Keratinocyte (primary cell): ENCODE measurements at regions not wholly inside any gene's neighbourhood (a gene's known extent, or its start where the extent isn't known, plus 50 kb on each side); places are given as distances from the start of the nearest gene placed in this dataset.

Experiments used
- DNase-seq: peaks from one replicate; pipeline ENCODE4 v3.0.0-alpha.2; 2011; ENCODE audit warnings: low read depth, missing footprints, low spot score
- FAIRE-seq: peaks from 2 replicates; lab custom pipeline; 2011; peaks lifted over from hg19 to GRCh38; lab: Jason Lieb, UNC
- H2AFZ ChIP-seq: 2 replicates; pipeline ENCODE4 v1.6.0; 2012; ENCODE audit warnings: low read length, control low read depth, inconsistent platforms; ENCODE audit not compliant: control insufficient read depth
- H3K27ac ChIP-seq: 2 replicates; pipeline ENCODE4 v1.5.1; 2011; ENCODE audit warnings: low read length; ENCODE audit not compliant: control insufficient read depth, insufficient read depth
- H3K27me3 ChIP-seq: 3 replicates; pipeline ENCODE4 v1.6.0; 2011; ENCODE audit warnings: low read length; ENCODE audit not compliant: control insufficient read depth, insufficient read depth; ENCODE audit errors: extremely low read depth
- H3K36me3 ChIP-seq, 2 experiments: 2 replicates in 1 of 2; 3 replicates in 1 of 2; pipeline ENCODE4 v1.5.1; 2011; ENCODE audit warnings: low read length in 2 of 2, mild to moderate bottlenecking in 1 of 2; ENCODE audit not compliant: control insufficient read depth in 2 of 2, insufficient read depth in 2 of 2; ENCODE audit errors: extremely low read depth in 1 of 2
- H3K4me1 ChIP-seq: 3 replicates; pipeline ENCODE4 v1.5.1; 2011; ENCODE audit warnings: low read length; ENCODE audit not compliant: control insufficient read depth, insufficient read depth; ENCODE audit errors: extremely low read depth
- H3K4me2 ChIP-seq: 3 replicates; pipeline ENCODE4 v1.6.0; 2011; ENCODE audit warnings: low read depth, low read length; ENCODE audit not compliant: control insufficient read depth, insufficient read depth; ENCODE audit errors: extremely low read depth
- H3K4me3 ChIP-seq, 3 experiments: fragments of 200-600 bp in 1 of 3; sonication (generic) in 1 of 3; 2 replicates in 2 of 3; 3 replicates in 1 of 3; pipeline ENCODE4 v1.5.1; 2011 to 2016; ENCODE audit warnings: low read length in 3 of 3, mild to moderate bottlenecking in 3 of 3, control low read depth in 2 of 3, inconsistent platforms in 1 of 3, low read depth in 1 of 3, mixed read lengths in 1 of 3, mixed run types in 1 of 3, moderate library complexity in 1 of 3; ENCODE audit not compliant: control insufficient read depth in 2 of 3, insufficient read depth in 2 of 3; ENCODE audit errors: extremely low read depth in 1 of 3
- H3K79me2 ChIP-seq: 2 replicates; pipeline ENCODE4 v1.6.0; 2012; ENCODE audit warnings: low read length; ENCODE audit not compliant: control insufficient read depth, insufficient read depth
- H3K9ac ChIP-seq: 3 replicates; pipeline ENCODE4 v1.6.0; 2011; ENCODE audit warnings: low read length; ENCODE audit not compliant: control insufficient read depth, insufficient read depth; ENCODE audit errors: extremely low read depth
- H3K9me1 ChIP-seq: 3 replicates; pipeline ENCODE4 v1.6.0; 2011; ENCODE audit warnings: low read length; ENCODE audit not compliant: control insufficient read depth, insufficient read depth; ENCODE audit errors: extremely low read depth
- H3K9me3 ChIP-seq: 2 replicates; pipeline ENCODE4 v1.5.1; 2012; ENCODE audit warnings: low read depth, low read length; ENCODE audit not compliant: control insufficient read depth
- H4K20me1 ChIP-seq: 3 replicates; pipeline ENCODE4 v1.6.0; 2011; ENCODE audit warnings: low read length; ENCODE audit not compliant: control insufficient read depth, insufficient read depth; ENCODE audit errors: extremely low read depth
- EZH2 ChIP-seq: IDR thresholded peaks from one replicate; pipeline ENCODE4 v1.6.1; 2012; ENCODE audit warnings: inconsistent platforms, mild to moderate bottlenecking, low read length, moderate library complexity
- dilution Hi-C: fragments of 300-500 bp; cut with MboI; formaldehyde crosslinking; loops from one replicate; pipeline ENCODE4 v1.7.0; 2020; ENCODE audit warnings: low sequenced_read_pairs; ENCODE audit not compliant: extremely low pct_ligation_motif_present
- TF ChIP-seq, protein P1 (sequence below), 3 experiments: IDR thresholded peaks in 1 of 3; conservative IDR thresholded peaks in 1 of 3; optimal IDR thresholded peaks in 1 of 3; 2 replicates in 2 of 3; 3 replicates in 1 of 3; pipeline versions ENCODE3 to v1.5.1; 2011; ENCODE audit warnings: low read length in 3 of 3, mild to moderate bottlenecking in 3 of 3, moderate library complexity in 2 of 3, control low read depth in 1 of 3, inconsistent platforms in 1 of 3; ENCODE audit not compliant: insufficient read depth in 2 of 3; ENCODE audit errors: extremely low read depth in 1 of 3

DNA sequence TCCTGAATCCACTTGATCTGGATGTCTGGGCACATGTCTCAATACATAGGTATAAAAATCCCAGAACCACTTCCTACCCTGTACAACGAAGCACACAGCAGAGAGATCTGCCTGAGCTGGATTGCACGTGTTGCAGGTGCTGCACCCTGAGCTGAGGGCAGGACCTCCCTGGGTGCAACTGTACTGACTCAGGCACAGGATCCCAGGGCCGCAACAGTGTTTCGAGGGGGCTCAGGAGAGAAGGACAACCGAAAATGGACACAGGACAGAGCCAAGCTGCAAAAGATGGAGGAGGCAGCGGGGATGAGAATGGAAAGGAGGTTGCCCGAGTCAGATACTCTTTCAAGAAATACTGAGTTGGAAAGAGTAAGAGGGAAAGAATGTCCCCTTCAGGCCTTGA is 354.1 kb downstream of the EIPR1 start:
- FAIRE-seq (no peak), DNase-seq (no peak)
- dilution Hi-C loops: no loop called here
- Histone ChIP-seq H3K36me3 (no peaks in the 10 kb centered on the region), H3K79me2 (no peaks in the 10 kb centered on the region), H3K9me3 (no peaks in the 10 kb centered on the region), H3K9me1 (no peaks in the 10 kb centered on the region), H3K4me1 (no peaks in the 10 kb centered on the region), H4K20me1 (no peaks in the 10 kb centered on the region), H3K27ac (no peak overlapping the region), H3K4me3 (no peak overlapping the region), H3K27me3 (no peaks in the 10 kb centered on the region), H3K9ac (no peak overlapping the region), H2AFZ (no peak overlapping the region), H3K4me2 (no peak overlapping the region)
- TF ChIP-seq, protein P1, sequence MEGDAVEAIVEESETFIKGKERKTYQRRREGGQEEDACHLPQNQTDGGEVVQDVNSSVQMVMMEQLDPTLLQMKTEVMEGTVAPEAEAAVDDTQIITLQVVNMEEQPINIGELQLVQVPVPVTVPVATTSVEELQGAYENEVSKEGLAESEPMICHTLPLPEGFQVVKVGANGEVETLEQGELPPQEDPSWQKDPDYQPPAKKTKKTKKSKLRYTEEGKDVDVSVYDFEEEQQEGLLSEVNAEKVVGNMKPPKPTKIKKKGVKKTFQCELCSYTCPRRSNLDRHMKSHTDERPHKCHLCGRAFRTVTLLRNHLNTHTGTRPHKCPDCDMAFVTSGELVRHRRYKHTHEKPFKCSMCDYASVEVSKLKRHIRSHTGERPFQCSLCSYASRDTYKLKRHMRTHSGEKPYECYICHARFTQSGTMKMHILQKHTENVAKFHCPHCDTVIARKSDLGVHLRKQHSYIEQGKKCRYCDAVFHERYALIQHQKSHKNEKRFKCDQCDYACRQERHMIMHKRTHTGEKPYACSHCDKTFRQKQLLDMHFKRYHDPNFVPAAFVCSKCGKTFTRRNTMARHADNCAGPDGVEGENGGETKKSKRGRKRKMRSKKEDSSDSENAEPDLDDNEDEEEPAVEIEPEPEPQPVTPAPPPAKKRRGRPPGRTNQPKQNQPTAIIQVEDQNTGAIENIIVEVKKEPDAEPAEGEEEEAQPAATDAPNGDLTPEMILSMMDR (optimal IDR thresholded peaks at IDR 0.05 in 1 of 3, IDR thresholded peaks at IDR 0.05 in 1 of 3, conservative IDR thresholded peaks at IDR 0.05 in 1 of 3; ENCODE audit: extremely low read depth in 1 of 3, insufficient read depth in 2 of 3, low read length in 3 of 3): no peak
- no peak for TF ChIP-seq EZH2

DNA sequence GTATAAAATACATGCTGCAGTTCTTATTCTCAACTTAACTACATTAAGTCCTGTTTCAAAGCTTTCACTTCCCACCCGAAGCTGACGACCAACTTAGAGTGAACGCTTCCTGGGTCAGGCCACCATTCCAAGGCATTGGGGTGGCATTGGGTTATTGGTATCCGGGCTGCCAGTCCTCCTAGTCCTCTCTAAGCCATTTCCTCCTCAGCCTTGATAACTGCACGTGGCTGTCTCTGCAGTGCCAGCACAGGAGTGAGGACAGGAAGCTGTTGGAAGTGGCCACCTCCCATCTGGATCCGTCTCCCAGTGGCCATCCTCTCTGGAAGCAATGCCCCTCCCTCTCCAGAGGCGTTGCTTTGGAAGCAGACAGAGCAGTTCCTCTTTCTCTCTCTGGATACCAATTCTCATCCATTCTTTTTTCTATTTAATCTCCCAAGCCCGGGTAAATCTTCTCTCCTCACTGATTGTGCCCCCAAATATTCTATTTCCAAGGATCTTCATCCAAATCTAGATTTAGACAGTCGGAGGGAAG is 354.7 kb downstream of the EIPR1 start:
- no peak for TF ChIP-seq EZH2
- TF ChIP-seq, protein P1 (optimal IDR thresholded peaks at IDR 0.05 in 1 of 3, IDR thresholded peaks at IDR 0.05 in 1 of 3, conservative IDR thresholded peaks at IDR 0.05 in 1 of 3; ENCODE audit: extremely low read depth in 1 of 3, insufficient read depth in 2 of 3, low read length in 3 of 3): no peak
- no peak for DNase-seq
- H3K4me1 ChIP-seq: no peaks in the 10 kb centered on the region
- H3K9me1 ChIP-seq: no peaks in the 10 kb centered on the region
- H3K4me3 ChIP-seq: no peak overlapping the region
- no peaks in the 10 kb centered on the region for H3K79me2 ChIP-seq
- no peak overlapping the region for H2AFZ ChIP-seq
- no peaks in the 10 kb centered on the region for H3K36me3 ChIP-seq
- no peak overlapping the region for H3K9ac ChIP-seq
- no peaks in the 10 kb centered on the region for H3K27me3 ChIP-seq
- FAIRE-seq: no peak
- no peak overlapping the region for H3K27ac ChIP-seq
- H3K9me3 ChIP-seq: no peaks in the 10 kb centered on the region
- dilution Hi-C loops: no loop called here
- H4K20me1 ChIP-seq: no peaks in the 10 kb centered on the region
- H3K4me2 ChIP-seq: no peak overlapping the region
